Endothelial cell of umbilical vein (primary cell): ENCODE measurements at regions not wholly inside any gene's neighbourhood (a gene's known extent, or its start where the extent isn't known, plus 50 kb on each side); places are given as distances from the start of the nearest gene placed in this dataset.

ENCODE experiments used
- EZH2 ChIP-seq: IDR thresholded peaks from 2 replicates; pipeline ENCODE4 v1.6.1; 2012; ENCODE audit warnings: borderline replicate concordance, low read depth, mild to moderate bottlenecking, moderate library complexity, low read length, inconsistent platforms; ENCODE audit not compliant: severe bottlenecking
- JUN ChIP-seq: IDR thresholded peaks from 2 replicates; pipeline ENCODE4 v1.6.1; 2011; ENCODE audit warnings: borderline replicate concordance, low read depth; ENCODE audit not compliant: insufficient read length, insufficient read depth
- MYC ChIP-seq: IDR thresholded peaks from one replicate; pipeline ENCODE4 v1.6.1; 2011; ENCODE audit warnings: mild to moderate bottlenecking, low read depth, low read length
- POLR2A ChIP-seq: IDR thresholded peaks from 2 replicates; pipeline ENCODE4 v1.6.1; 2012; ENCODE audit warnings: low read depth, mild to moderate bottlenecking, control low read depth, low read length
- POLR2AphosphoS5 ChIP-seq: IDR thresholded peaks from 2 replicates; pipeline ENCODE4 v1.6.1; 2012; ENCODE audit warnings: low read depth, mild to moderate bottlenecking, control low read depth, low read length, moderate library complexity; ENCODE audit not compliant: insufficient read depth
- TF ChIP-seq, protein P1 (sequence below), 2 donors: IDR thresholded peaks; 1 replicate in 1 of 2; 2 replicates in 1 of 2; pipeline ENCODE4 v1.5.1; 2011; ENCODE audit warnings: low read length in 2 of 2, mild to moderate bottlenecking in 2 of 2, moderate library complexity in 2 of 2, control low read depth in 1 of 2, inconsistent platforms in 1 of 2, low read depth in 1 of 2; ENCODE audit not compliant: insufficient read depth in 1 of 2; ENCODE audit errors: extremely low read depth in 1 of 2

DNA sequence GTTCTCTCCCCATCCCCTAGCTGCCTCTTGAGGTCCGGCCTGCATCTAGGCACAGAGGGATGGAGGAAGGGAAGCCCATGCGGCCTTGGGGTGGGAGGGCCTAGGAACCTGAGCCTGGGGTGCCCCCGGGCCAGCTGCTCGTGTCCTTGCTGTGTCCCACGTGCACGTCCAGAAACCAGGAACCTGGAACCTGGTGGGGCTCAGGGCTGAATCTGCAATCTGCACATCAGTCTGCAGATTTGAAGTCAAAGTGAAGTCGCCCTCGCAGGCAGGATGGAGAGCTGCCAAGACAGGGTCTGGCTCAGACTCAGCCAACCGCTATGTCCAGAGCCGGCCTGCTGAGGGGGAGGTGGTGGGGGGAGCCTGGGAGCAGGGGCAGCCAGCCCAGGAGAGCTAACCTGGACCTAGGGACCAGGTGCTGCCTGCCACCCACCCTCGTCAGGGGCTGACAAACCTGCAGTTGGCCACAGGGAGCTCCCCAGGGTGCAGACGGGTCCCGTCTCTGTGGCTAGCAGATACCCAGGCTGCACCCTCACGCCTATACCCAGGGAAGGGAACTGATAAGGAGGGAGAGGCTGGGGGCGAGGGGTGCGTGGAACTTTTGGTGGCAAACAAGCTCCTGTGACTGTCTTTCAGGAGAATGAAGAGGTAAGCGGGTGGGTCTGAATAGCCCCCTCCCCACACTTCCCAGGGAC is 103.5 kb upstream of the SIMC1 start:
- TF ChIP-seq, protein P1, sequence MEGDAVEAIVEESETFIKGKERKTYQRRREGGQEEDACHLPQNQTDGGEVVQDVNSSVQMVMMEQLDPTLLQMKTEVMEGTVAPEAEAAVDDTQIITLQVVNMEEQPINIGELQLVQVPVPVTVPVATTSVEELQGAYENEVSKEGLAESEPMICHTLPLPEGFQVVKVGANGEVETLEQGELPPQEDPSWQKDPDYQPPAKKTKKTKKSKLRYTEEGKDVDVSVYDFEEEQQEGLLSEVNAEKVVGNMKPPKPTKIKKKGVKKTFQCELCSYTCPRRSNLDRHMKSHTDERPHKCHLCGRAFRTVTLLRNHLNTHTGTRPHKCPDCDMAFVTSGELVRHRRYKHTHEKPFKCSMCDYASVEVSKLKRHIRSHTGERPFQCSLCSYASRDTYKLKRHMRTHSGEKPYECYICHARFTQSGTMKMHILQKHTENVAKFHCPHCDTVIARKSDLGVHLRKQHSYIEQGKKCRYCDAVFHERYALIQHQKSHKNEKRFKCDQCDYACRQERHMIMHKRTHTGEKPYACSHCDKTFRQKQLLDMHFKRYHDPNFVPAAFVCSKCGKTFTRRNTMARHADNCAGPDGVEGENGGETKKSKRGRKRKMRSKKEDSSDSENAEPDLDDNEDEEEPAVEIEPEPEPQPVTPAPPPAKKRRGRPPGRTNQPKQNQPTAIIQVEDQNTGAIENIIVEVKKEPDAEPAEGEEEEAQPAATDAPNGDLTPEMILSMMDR (IDR thresholded peaks at IDR 0.05; ENCODE audit: extremely low read depth in 1 of 2, insufficient read depth in 1 of 2, low read depth in 1 of 2, low read length in 2 of 2) = no peak
- TF ChIP-seq EZH2 = no peak
- TF ChIP-seq POLR2A = no peak
- no peak for TF ChIP-seq POLR2AphosphoS5
- no peak for TF ChIP-seq MYC
- TF ChIP-seq JUN = no peak
